ENCODE measurements at regions not wholly inside any gene's neighbourhood (a gene's known extent, or its start where the extent isn't known, plus 50 kb on each side); places are given as distances from the start of the nearest gene placed in this dataset.

DNA sequence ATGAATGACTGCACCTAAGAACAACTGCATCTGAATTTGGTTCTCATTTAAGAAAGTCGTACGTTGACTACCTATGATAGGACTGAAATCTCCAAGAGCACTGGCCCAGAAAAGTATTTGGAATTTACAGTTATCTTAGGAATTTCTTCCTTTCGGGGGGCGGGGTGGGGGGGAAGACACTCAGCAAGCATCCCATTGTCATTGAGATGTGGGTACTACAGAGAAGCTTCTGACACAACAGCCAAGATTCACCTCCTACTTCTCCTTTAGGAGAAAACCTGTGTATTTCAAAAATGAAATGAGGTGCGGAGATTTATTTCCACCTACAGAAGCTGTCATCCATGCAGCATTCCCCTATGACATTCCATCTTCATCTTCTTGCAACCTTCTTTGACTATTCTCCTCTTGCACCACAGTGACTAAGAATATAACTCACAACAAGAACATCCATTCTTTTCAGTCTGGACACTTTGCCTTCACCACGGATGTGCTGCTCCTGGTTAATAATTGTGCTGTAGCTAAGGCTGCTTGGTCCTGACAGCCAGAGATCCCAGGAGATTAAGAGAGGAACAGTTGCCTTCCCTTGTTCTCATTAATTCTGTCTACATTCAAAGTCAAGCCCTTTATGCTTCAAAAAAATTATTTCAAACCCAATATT, 98.4 kb upstream of the FRMD4A start:
- no peaks in the 10 kb centered on the region for H3K79me2 ChIP-seq (ENCODE audit: insufficient read depth)
- H3K36me3 ChIP-seq (replicated peaks in 1 of 2; ENCODE audit: control insufficient read depth in 1 of 2, insufficient read depth in 2 of 2, low read length in 1 of 2), result no peaks in the 10 kb centered on the region
- no peaks in the 10 kb centered on the region for H3F3A ChIP-seq (replicated peaks; ENCODE audit: insufficient read depth)
- H3K4me3 ChIP-seq (ENCODE audit: low read depth in 2 of 2, low read length in 1 of 2), result no peak overlapping the region
- H4K20me1 ChIP-seq (ENCODE audit: insufficient read depth), result no peaks in the 10 kb centered on the region
- H3K4me2 ChIP-seq, result no peak overlapping the region
- H2AFZ ChIP-seq (ENCODE audit: low read depth), result no peak overlapping the region
- no peaks in the 10 kb centered on the region for H3K27me3 ChIP-seq (ENCODE audit: insufficient read depth)
- WGBS (ENCODE audit: low lambda C conversion rate), result 31% methylated on average over 6 of the region's 6 CpGs
- no peak overlapping the region for H3K9ac ChIP-seq
- CTCF ChIA-PET, result interaction anchor here (0.5 to 0.7 kb wide), 2 partner anchors 30 to 233 kb away, joined by 3 read pairs; no protein-coding TSS in a partner anchor
- TF ChIP-seq, protein P1, sequence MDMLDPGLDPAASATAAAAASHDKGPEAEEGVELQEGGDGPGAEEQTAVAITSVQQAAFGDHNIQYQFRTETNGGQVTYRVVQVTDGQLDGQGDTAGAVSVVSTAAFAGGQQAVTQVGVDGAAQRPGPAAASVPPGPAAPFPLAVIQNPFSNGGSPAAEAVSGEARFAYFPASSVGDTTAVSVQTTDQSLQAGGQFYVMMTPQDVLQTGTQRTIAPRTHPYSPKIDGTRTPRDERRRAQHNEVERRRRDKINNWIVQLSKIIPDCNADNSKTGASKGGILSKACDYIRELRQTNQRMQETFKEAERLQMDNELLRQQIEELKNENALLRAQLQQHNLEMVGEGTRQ (IDR thresholded peaks at IDR 0.05; ENCODE audit: borderline replicate concordance, low read depth, low read length), result no peak
- no peak for TF ChIP-seq SMC3 (IDR thresholded peaks at IDR 0.05; ENCODE audit: low read depth, low read length)
- TF ChIP-seq POLR2AphosphoS5 (IDR thresholded peaks at IDR 0.05; ENCODE audit: low read depth, low read length), result no peak
- no peak for TF ChIP-seq FOXJ3 (CRISPR knock-in tag; IDR thresholded peaks at IDR 0.05)
- no peak for TF ChIP-seq FOSL2 (IDR thresholded peaks at IDR 0.05; ENCODE audit: borderline replicate concordance, low read depth)
- no peak for TF ChIP-seq GATA2 (CRISPR knock-in tag; IDR thresholded peaks at IDR 0.05)
- TF ChIP-seq EZH2phosphoT487 (IDR thresholded peaks at IDR 0.05; ENCODE audit: borderline replicate concordance, low read depth), result no peak
- no peak for TF ChIP-seq FOXM1 (IDR thresholded peaks at IDR 0.05; ENCODE audit: low read depth)
- TF ChIP-seq SIN3A (IDR thresholded peaks at IDR 0.05; ENCODE audit: borderline replicate concordance, low read depth, low read length), result no peak
- no peak for TF ChIP-seq PBX3 (IDR thresholded peaks at IDR 0.05)
- no peak for TF ChIP-seq MXI1 (IDR thresholded peaks at IDR 0.05; ENCODE audit: low read depth, low read length)
- no peak for TF ChIP-seq MEF2A (IDR thresholded peaks at IDR 0.05; ENCODE audit: borderline replicate concordance, low read depth)
- no peak for TF ChIP-seq RAD21 (IDR thresholded peaks at IDR 0.05; ENCODE audit: low read length)
- TF ChIP-seq RCOR1 (IDR thresholded peaks at IDR 0.05; ENCODE audit: low read length), result no peak
- no peaks in the 10 kb centered on the region for H3K9me3 ChIP-seq
- H3K4me1 ChIP-seq (ENCODE audit: control insufficient read depth in 1 of 2, insufficient read depth in 2 of 2, low read depth in 1 of 2, low read length in 1 of 2), result no peaks in the 10 kb centered on the region
- no peak overlapping the region for H3K27ac ChIP-seq (ENCODE audit: low read depth in 2 of 2, low read length in 1 of 2)
- DNase-seq, result no peak
- no peaks in the 10 kb centered on the region for H3K9me2 ChIP-seq
- POLR2A ChIA-PET, result no interaction called here

- Histone ChIP-seq H2AFZ (ENCODE audit: low read depth) (no peak overlapping the region), H3K4me1 (ENCODE audit: control insufficient read depth in 1 of 2, insufficient read depth in 2 of 2, low read depth in 1 of 2, low read length in 1 of 2) (no peaks in the 10 kb centered on the region), H3K4me3 (ENCODE audit: low read depth in 2 of 2, low read length in 1 of 2) (no peak overlapping the region), H3K36me3 (replicated peaks in 1 of 2; ENCODE audit: control insufficient read depth in 1 of 2, insufficient read depth in 2 of 2, low read length in 1 of 2) (no peaks in the 10 kb centered on the region), H3K27ac (ENCODE audit: low read depth in 2 of 2, low read length in 1 of 2) (no peak overlapping the region), H3K27me3 (ENCODE audit: insufficient read depth) (no peaks in the 10 kb centered on the region), H3K4me2 (no peak overlapping the region), H3F3A (replicated peaks; ENCODE audit: insufficient read depth) (no peaks in the 10 kb centered on the region), H4K20me1 (ENCODE audit: insufficient read depth) (no peaks in the 10 kb centered on the region), H3K79me2 (ENCODE audit: insufficient read depth) (no peaks in the 10 kb centered on the region), H3K9me3 (no peaks in the 10 kb centered on the region), H3K9ac (no peak overlapping the region), H3K9me2 (no peaks in the 10 kb centered on the region)
- no peak for DNase-seq
- CTCF ChIA-PET, result no interaction called here
- POLR2A ChIA-PET, result no interaction called here
- WGBS (ENCODE audit: low lambda C conversion rate), result 33% methylated on average over 1 of the region's 1 CpG
- TF ChIP-seq ZBTB33 (IDR thresholded peaks at IDR 0.05; ENCODE audit: borderline replicate concordance, low read depth) (no peak), GABPA (IDR thresholded peaks at IDR 0.05; ENCODE audit: low read depth) (no peak), PBX3 (IDR thresholded peaks at IDR 0.05) (no peak), RXRA (IDR thresholded peaks at IDR 0.05; ENCODE audit: borderline replicate concordance, low read depth) (no peak), EZH2phosphoT487 (IDR thresholded peaks at IDR 0.05; ENCODE audit: borderline replicate concordance, low read depth) (no peak), MAX (IDR thresholded peaks at IDR 0.05; ENCODE audit: low read depth) (no peak), TCF12 (IDR thresholded peaks at IDR 0.05) (no peak), EP300 (IDR thresholded peaks at IDR 0.05; ENCODE audit: borderline replicate concordance in 1 of 2, low read depth in 1 of 2, low read length in 1 of 2) (no peak), ELF1 (IDR thresholded peaks at IDR 0.05) (no peak), RCOR1 (IDR thresholded peaks at IDR 0.05; ENCODE audit: low read length) (no peak), MXI1 (IDR thresholded peaks at IDR 0.05; ENCODE audit: low read depth, low read length) (no peak)
- TF ChIP-seq, protein P1 (IDR thresholded peaks at IDR 0.05; ENCODE audit: borderline replicate concordance, low read depth, low read length), result no peak
Measured at GRCh38 chr10:14425034-14425433, 94.3 kb upstream of the FRMD4A start.

All from SK-N-SH (cell line).